Activated CD8-positive, alpha-beta memory T cell treated with anti-CD3 and anti-CD28 coated beads for 1 hour (primary cell): ENCODE measurements at regions not wholly inside any gene's neighbourhood (a gene's known extent, or its start where the extent isn't known, plus 50 kb on each side); places are given as distances from the start of the nearest gene placed in this dataset.
"Not testable (repeated sequence)": the region's sequence is repeated elsewhere in the genome, so short reads cannot be mapped to it uniquely, and the experiment has no call there.

Source experiments
- DNase-seq, 2 donors: peaks; one replicate each; pipeline ENCODE4 v3.0.0-alpha.2; 2020; ENCODE audit warnings: low read depth in 1 of 2; ENCODE audit errors: extremely low read depth in 1 of 2

DNA sequence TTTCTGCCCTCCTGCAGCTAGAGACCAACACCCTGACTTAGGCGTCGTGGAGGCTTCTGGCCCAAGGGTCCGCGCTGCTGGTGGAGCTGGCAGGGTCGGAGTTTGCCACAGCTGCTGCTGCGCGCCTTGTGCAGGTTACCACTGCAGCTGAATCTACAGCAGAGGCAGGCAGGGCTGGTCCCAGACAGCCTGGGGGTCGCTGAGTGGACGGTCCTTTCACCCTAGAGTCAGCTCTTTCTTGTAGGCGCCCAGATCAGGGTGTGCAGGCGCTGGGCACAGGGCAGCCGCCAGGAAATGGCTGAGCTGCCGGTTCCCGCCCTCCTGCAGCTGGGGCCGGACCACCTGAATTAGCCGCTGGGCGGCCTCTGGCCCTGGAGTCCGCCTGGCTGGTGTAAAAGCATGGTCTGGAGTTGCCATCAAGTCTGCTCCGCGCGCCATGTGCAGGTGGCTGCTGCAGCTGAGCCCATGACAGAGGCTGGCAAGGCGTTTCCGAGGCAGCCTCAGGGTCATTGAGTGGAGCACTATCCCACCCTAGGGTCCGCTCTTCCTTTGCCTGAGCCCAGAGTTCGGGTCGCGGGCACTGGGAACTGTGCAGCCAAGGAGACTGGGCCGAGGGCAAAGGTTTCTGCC, 144.3 kb downstream of the CCDC74A start:
- not testable (repeated sequence) for DNase-seq

DNA sequence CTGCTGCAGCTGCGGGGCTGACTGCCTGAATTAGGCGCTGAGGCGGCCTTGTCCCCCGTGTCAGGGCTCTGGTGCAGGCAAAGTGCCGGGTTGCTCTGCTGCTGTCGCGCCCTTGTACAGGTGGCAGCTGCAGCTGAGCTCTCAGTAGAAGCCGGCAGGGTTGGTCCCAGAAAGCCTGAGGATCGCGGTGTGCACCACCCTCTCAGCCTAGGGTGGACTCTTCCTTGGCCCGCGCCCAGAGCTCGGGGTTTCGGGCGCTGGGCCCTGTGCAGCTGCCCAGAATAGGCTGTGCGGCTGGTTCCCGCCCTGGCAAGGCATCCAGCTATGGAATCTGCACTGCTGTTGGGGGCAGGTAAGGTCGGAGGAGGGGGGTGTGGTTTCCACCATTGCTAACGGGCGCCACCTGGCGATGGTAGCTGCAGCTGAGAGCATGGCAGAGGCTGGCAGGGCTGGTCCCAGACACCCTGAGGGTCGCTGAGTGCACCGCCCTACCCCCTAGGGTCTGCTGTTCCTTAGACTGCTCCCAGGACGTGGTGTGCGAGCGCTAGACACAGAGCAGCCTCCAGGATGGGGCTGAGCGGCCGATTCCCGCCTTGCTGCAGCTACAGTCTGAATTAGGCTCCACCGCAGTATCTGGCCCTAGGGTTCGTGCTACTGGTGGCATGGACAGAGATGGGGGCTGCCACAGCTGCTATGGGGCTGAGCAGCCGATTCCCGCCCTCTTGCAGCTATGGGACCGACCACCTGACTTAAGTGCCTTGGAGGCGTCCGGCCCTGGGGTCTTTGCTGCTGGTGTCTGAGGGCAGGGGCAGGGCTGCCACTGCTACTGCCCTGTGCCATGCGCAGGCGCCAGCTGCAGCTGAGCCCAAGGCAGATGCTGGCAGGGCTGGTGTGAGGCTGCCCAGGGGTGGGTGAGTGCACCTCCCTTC, 145.0 kb downstream of the CCDC74A start:
- peak in 1 of 2 donors; percentile 29 for DNase-seq

DNA sequence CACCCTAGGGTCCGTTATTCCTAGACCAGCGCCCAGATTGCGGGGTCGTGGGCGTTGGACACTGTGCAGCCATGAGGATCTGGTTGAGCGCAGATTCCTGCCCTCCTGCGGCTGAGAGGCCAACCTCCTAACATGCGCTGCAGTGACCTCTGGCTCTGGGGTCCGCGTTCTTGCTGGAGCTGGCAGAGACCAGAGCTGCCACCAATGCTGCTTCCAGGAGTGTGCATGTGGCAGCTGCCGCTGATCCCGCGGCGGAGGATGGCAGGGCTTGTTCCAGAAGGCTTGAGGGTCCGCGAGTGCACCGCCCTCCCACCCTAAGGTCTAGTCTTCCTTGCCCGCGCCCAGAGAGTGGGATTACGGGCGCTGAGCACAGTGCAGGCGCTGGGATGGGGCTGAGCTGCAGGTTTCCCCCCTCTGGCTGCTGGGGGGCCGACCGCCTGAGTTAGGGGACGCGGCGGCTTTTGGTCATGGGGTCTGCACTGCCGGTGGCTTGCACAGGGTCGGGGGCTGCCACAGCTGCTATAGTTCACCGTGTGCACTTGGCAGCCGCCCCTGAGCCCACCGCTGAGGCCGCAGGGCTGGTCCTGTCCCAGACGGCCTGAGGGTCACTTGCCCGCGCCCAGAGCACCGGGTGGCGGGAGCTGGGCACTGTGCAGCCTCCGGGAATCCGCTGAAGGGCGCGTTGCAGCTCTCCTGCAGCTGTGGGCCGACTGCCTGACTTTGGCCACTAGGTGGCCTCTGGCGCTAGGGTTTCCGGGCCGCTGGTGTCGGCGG, 145.9 kb downstream of the CCDC74A start:
- DNase-seq, result peak in 1 of 2 donors; percentile 33

DNA sequence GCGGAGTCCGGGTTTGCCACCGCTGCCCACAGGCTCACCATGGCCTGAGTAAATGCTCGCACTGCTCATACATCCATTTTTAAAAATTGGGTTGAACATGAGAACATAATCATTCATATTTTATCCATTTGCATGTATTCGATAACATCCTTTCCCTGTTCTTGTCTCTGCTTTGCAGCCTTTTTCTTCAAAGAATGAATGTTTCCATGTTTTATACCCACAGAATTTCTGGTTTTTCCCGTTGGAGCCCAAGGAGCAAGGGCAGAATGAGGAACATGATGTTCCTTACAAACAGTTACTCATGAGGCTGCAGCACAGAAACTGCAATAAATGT, 146.5 kb downstream of the CCDC74A start:
- no peak for DNase-seq

DNA sequence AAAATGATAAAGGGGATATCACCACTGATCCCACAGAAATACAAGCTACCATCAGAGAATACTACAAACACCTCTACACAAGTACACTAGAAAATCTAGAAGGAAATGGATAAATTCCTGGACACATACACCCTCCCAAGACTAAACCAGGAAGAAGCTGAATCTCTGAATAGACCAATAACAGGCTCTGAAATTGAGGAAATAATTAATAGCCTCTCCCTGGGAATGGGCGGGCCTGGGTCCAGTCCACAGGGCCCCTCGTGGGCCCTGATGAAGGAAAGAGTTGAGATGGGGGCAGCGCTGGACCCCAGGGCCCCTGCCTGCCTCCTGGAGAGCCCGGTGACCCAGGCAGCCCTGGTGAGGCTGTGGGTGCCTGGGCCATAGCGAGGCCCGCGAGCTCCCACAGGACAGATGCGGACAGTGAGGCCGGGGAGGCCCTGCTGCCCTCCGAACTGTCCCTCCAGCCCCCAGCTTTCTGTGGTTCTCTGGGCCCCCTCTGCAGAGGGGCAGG, 154.0 kb downstream of the CCDC74A start:
- not testable (repeated sequence) for DNase-seq

DNA sequence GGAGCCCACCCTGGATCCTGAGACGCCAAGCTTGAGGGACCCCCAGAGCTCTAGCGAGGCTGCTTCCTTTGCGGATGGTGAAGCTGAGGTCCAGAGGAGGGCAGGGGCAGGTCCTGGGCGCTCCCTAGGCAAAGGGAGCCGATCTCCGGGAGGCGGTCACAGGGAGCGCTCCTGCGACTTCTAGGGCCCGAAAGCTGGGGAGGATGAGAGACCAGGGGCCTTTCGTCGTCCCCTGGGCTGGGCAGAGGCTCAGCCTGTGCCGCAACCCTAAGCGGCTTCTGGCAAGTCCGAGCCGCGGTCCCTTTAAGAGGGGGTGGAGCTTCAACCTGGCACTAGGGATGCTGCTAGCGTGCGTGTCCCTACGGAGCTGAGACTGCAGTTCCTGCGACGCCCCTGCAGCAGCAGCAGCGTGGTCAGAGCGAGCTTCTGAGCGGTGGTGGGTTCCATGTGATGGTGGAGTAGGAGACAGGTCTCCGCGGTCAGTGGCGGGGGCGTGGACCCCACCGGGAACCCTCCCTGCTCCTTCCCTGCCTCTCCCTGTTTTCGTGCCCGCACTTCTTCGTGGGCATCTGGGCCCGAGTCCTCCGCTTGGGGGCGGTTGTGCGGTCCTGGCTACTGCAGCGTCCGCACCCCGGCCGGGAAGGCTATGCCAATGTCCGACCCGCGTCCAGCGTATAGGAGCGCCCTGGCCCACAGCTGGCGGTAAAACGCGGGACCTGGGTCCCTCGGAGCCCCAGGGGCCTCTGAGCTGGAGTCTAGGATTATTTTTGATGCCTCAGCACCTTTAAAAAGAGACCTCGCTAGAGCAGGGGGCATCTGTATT, 154.6 kb downstream of the CCDC74A start:
- peak; percentile 28 to 47 for DNase-seq

DNA sequence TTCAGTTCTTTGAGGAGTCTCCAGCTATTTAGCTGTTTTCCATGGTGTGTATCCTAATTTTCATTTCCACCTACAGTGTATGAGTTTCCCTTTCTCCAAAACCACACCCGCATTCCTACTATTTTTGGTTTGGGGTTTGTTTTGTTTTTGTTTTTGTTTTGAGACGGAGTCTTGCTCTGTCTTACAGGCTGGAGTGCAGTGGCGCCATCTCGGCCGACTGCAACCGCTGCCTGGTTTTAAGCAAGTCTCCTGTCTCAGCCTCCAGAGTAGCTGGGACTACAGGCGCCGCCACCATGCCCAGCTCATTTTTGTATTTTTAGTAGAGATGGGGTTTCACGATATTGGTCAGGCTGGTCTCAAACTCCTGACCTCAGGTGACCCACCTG, 155.2 kb downstream of the CCDC74A start:
- DNase-seq, result not testable (repeated sequence)

DNA sequence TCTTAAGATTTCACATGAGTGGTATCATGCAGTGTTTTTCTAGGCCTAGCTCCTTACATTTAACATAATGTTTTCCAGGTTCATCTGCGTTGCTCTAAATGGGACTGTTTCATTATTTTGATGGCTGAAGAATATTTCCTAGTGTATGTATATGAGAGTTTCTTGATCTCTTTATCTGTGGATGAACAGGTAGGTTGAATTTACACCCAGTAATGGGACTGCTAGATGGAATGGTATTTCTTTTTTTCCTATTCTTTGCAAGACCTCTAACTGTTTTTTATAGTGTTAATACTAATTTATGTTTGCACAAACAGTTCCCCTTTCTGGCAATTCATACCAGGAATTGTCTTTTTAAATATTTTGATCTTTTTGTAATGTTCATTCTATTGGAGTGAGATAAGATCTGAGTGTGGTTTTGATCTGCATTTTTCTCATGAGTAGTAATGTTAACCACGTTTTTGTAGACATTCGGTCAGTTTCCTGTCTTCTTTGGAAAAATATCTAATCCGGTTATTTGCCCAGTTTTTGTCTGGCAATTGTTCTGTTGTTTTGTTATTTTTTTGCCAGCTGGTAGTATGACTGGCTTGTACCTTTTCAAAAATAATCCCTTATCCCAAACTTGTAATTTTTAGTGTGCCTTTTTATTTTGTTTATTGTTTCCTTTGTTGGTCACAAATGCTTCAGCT, 157.1 kb downstream of the CCDC74A start:
- DNase-seq, result not testable (repeated sequence)

DNA sequence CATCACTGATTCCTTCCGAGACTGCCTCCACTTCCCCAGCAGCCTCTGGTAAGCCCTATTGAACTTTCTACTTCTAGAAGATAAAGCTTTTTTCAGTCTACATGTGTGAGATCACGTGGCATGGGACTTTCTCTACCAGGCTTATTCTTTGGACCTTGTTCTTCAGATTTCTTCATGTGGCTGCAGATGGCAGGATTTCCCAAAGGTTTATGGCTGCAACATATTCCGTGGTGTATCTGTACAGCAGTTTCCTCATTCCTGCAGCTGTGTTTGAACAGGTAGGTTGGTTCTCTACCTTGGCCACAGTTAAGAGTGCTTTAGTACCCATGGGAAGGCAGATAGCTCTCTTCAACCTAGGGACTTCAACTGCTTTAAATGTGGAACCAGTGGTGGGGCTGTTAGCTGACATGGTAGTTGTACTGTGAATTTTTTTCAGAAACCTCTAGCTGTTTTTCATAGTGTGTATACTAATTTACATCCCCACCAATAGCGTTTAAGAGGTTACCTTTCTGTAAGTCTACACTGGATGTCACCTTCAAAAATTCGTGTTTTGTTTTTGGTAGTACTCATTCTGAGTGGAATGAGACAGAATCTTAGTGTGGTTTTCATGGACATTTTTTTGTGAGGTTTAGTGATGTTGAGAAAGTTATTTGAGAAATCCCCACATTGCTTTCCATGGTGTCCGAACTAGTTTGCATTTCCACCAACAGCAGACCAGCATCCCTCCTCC, 158.6 kb downstream of the CCDC74A start:
- DNase-seq, result not testable (repeated sequence)

DNA sequence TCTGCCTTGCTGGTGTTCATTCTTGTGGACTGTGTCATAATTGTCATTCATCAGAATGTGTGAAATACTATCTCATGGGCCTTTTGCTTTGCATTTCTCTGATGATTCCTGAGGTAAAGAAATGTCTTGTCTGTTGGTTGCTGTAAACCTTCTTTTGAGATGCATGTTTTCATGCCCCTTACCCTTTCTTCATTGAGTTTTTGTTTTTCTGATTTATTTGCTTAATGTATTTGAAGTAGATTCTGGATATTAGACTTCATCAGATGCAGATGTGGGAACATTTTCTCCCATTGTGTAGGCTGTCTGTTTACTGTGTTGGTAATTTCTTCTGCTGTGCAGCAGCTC, 159.2 kb downstream of the CCDC74A start:
- DNase-seq, result not testable (repeated sequence)

DNA sequence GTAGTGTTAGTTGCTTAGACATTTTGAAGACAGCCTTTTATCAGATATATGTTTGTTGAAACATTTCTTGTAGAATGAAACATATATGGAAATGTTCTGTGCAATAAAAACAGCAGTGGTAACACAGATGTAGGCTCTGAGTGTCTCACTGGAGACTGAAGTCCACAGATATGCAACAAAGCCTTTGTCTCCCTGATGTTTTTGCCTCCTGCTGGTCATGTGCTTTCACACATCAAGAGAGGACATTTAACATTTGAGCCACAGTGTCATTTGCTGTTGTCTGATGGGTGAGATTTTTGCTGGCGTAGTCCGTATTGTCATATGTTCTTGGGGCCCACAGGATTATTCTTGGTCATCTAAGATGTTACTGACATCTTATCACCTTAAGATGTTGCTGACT, 161.4 kb downstream of the CCDC74A start:
- not testable (repeated sequence) for DNase-seq

DNA sequence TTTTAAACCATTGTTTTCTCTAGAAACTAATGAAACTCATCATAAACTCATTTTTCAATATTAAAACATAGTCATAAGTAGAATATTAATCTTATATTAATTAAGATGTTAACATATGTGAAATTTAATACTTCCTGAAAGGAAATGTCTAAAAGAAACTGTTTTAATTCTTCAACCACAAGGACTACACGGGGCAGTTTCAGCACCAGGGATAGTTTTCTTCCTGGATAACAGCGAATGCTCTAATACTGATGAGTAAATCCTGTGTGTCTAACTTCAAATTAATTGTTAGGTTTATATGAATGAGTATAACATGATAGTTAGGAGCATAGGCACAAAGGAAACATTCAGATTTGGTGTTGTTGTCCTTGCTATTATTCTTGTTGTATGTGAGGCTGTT, 183.6 kb downstream of the CCDC74A start:
- DNase-seq, result not testable (repeated sequence)

DNA sequence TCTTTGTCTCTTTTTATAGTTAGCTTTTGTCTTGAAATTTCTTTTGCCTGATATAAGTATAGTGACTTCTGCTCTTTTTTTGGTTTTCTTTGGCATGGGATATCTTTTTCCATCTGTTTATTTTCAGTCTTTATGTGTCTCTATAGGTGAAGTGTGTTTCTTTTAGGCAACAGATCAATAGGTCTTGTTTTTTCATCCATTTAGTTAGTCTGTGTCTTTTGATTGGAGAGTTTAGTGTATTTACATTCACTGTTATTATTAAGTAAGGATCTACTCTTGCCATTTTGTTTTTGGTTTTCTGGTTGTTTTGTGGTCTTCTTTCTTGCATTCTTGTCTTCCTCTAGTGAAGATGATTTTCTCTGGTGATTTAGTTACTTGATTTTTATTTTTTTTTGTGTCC, 190.2 kb downstream of the CCDC74A start:
- not testable (repeated sequence) for DNase-seq

DNA sequence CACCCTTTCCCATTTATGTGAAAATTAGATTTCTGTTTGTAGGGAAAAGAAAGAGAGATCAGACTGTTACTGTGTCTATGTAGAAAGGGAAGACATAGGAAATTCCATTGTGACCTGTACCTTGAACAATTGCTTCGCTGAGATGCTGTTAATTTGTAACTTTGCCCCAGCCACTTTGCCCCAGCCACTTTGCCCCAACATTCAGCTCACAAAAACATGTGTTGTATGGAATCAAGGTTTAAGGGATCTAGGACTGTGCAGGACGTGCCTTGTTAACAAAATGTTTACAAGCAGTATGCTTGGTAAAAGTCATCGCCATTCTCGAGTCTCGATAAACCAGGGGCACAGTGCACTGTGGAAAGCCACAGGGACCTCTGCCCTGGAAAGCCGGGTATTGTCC, 193.5 kb downstream of the CCDC74A start:
- DNase-seq, result not testable (repeated sequence)

DNA sequence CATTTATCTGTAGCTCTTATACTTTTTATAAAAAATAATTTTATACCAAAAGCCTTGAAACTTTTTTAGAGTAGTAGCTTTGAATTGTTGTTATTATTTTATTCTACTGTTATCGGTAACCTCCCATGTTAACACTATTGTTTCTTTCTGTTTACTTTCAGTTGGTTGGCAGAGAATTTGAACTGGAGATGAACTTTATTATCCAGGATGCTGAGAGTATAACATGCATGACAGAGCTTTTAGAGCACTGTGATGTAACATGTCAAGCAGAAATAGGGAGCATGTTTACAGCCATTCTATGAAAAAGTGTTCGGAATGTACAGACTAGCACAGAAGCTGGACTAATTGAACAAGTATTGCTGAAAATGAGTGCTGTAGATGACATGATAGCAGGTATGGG, 194.6 kb downstream of the CCDC74A start:
- DNase-seq, result not testable (repeated sequence)

DNA sequence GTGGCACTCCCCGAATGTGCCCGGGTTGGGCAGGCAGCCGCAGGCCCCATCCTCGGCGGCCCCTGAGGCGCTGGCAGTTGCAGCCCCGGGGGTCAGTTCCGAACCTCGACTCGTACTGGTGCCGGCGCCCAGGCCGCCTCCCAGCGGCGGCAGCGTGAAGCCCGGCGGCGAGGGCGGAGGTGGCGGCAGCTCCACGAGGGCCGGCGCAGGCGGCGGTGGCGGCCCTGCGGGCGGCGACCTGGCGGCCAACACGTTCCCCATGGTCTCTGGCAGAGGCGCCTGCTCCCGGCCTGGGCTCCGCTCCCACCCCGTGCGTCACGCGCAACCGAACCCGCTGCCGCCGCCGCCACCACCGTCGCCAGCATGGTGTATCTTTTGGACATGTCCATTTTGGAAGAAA, 196.3 kb downstream of the CCDC74A start:
- DNase-seq, result no peak

DNA sequence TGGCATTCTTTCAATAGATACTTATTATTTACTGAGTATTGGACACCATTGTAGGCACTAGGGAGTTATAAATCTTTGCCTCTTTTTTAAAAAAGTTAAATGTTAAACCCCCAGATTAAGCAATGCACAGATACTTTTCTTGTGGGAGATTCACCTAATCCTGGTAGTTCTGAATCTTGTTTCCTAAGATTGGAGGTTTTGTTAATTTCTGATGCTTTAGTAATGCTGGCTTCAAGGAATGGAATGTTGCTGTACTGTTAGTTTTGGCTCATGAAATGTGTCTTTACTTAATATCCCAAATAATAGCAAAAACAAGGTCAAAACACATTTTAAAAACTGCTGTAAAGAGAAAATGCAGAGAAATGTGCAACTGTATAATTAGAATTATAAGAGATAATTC, 200.8 kb downstream of the CCDC74A start:
- DNase-seq, result not testable (repeated sequence)

DNA sequence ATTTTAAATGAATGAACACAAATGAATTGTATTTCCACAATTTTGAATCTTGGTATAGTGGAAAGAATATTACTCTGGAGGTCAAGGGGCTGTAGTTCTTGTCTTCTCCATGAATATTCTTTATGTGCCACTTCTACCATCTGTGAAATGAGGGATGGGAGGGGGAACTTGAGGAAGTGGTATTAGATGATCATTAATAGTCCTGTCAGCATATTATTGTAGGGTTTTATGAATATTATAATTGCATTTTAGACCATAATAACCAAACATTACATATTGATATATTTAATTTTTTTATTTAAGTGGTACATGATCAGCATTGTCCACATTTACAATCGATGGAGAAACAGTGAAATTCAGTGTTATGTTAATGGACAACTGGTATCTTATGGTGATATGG, 205.8 kb downstream of the CCDC74A start:
- DNase-seq, result not testable (repeated sequence)

DNA sequence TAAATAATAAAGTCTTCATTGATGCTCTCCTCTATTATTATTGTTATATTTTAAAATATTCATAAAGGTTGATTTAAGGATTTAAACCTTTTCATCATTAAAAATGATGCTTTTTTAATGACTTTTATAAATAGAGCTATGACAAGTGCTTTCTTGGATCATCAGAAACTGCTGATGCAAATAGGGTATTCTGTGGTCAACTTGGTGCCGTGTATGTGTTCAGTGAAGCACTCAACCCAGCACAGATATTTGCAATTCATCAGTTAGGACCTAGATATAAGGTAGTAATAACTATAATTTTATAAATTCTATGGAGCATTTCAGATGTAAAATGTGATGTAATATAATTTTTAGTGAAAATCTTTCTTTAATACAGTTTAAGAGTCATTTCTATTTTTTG, 208.7 kb downstream of the CCDC74A start:
- DNase-seq, result not testable (repeated sequence)
